Sigmoid colon (tissue), 3 donors: ENCODE measurements at regions not wholly inside any gene's neighbourhood (a gene's known extent, or its start where the extent isn't known, plus 50 kb on each side); places are given as distances from the start of the nearest gene placed in this dataset.

Experiments
- CTCF ChIP-seq, 4 experiments: fragments of 450-650 bp in 3 of 4; fragments of 200-600 bp in 1 of 4; IDR thresholded peaks; one replicate each; pipeline ENCODE4 v1.5.1; 2016 to 2019; ENCODE audit warnings: antibody characterized with exemption in 4 of 4, mild to moderate bottlenecking in 3 of 4, moderate library complexity in 2 of 4
- POLR2A ChIP-seq, 2 donors: fragments of 450-650 bp; IDR thresholded peaks; one replicate each; pipeline ENCODE4 v1.6.1; 2016; ENCODE audit warnings: antibody characterized with exemption in 2 of 2, mild to moderate bottlenecking in 2 of 2, moderate library complexity in 2 of 2

- TF ChIP-seq CTCF (IDR thresholded peaks at IDR 0.05) (no peak), POLR2A (IDR thresholded peaks at IDR 0.05) (no peak)
These were observed 1088.0 kb downstream of the SORCS1 start for GRCh38 chr10:106076496-106076895.
